ENCODE measurements at regions not wholly inside any gene's neighbourhood (a gene's known extent, or its start where the extent isn't known, plus 50 kb on each side); places are given as distances from the start of the nearest gene placed in this dataset.

GRCh38 chr13:94902722-94903407 lies 190.5 kb upstream of the SOX21 start:
- Histone ChIP-seq H3K9ac (ENCODE audit: extremely low read depth, insufficient read length, low read length) (no peak overlapping the region), H4K8ac (replicated peaks; ENCODE audit: insufficient read length, low read depth, low read length) (no peak overlapping the region), H4K91ac (ENCODE audit: insufficient read length, low read depth, low read length) (no peak overlapping the region), H3K23ac (ENCODE audit: insufficient read length, low read depth, low read length) (no peak overlapping the region), H3K14ac (ENCODE audit: insufficient read depth, low read length) (no peak overlapping the region), H2BK15ac (ENCODE audit: low read depth, low read length) (no peak overlapping the region), H3K9me3 (ENCODE audit: control insufficient read depth, low read depth, low read length) (no peaks in the 10 kb centered on the region), H3K79me1 (ENCODE audit: insufficient read depth, low read depth, low read length, poor library complexity, severe bottlenecking) (no peaks in the 10 kb centered on the region), H2BK120ac (ENCODE audit: low read depth, low read length, poor library complexity, severe bottlenecking) (no peak overlapping the region), H3K4me1 (ENCODE audit: insufficient read depth, low read length) (no peaks in the 10 kb centered on the region), H3K18ac (ENCODE audit: insufficient read length, low read depth, low read length) (no peak overlapping the region), H4K20me1 (ENCODE audit: control insufficient read depth, insufficient read depth, insufficient read length) (no peaks in the 10 kb centered on the region), H3K27me3 (ENCODE audit: insufficient read depth, low read length) (no peaks in the 10 kb centered on the region), H3K4ac (ENCODE audit: low read depth, low read length) (no peak overlapping the region), H4K5ac (ENCODE audit: insufficient read length, low read depth, low read length) (no peak overlapping the region), H3K27ac (ENCODE audit: insufficient read length, low read depth, low read length) (no peak overlapping the region), H2AFZ (ENCODE audit: low read length) (no peak overlapping the region), H3T11ph (ENCODE audit: low read length) (no peak overlapping the region), H2AK5ac (ENCODE audit: insufficient read length, low read length) (no peak overlapping the region), H3K23me2 (ENCODE audit: insufficient read length, low read depth, low read length, poor library complexity, severe bottlenecking) (no peaks in the 10 kb centered on the region), H2BK5ac (ENCODE audit: insufficient read length, low read length) (no peak overlapping the region), H2BK12ac (ENCODE audit: insufficient read length, low read depth, low read length) (no peak overlapping the region), H3K79me2 (ENCODE audit: insufficient read depth, low read length) (no peaks in the 10 kb centered on the region), H2BK20ac (ENCODE audit: low read depth, low read length, poor library complexity, severe bottlenecking) (no peak overlapping the region), H3K56ac (ENCODE audit: insufficient read length, low read depth, low read length) (no peak overlapping the region), H3K4me2 (ENCODE audit: insufficient read depth, insufficient read length, low read length) (no peak overlapping the region)
- no CpG with 5 or more reads among the region's 4 CpGs for WGBS (ENCODE audit: extremely low coverage, insufficient read length, low lambda C conversion rate)
- DNase-seq, result no peak
- Mint-ChIP-seq H3K4me3 (no peak overlapping the region), H3K27me3 (ENCODE audit: low read depth) (no peaks in the 10 kb centered on the region), H3K36me3 (ENCODE audit: insufficient read depth in 1 of 3, low read depth in 3 of 3) (no peaks in the 10 kb centered on the region), H3K9me3 (no peaks in the 10 kb centered on the region), H3K27ac (0 out of 7 replicates have a peak overlapping the region, but pooled peaks of 1 of the 3 experiments have one; percentile 35), H3K4me1 (peaks cover 2 to 8% of the 10 kb centered on the region in 2 experiments; a peak in 2 of 4 replicates)
- no peak for TF ChIP-seq CTCF (conservative IDR thresholded peaks at IDR 0.05)

Measured in H9 (cell line).